Cardiac muscle cell (in vitro differentiated cells and primary cell): ENCODE measurements at regions not wholly inside any gene's neighbourhood (a gene's known extent, or its start where the extent isn't known, plus 50 kb on each side); places are given as distances from the start of the nearest gene placed in this dataset.

Experiments used
- DNase-seq, 2 donors: peaks; one replicate each; pipeline versions ENCODE4 v3.0.0 to v3.0.0-alpha.2; 2010 to 2017; ENCODE audit warnings: low read depth in 1 of 2, low spot score in 1 of 2
- H3K27ac ChIP-seq: fragments of 200-600 bp; sonication (generic); 2 replicates; pipeline ENCODE4 v1.5.1; 2016
- H3K27me3 ChIP-seq: fragments of 200-600 bp; sonication (generic); 2 replicates; pipeline ENCODE4 v1.6.0; 2016; ENCODE audit warnings: control low read depth
- H3K36me3 ChIP-seq: fragments of 200-600 bp; sonication (generic); 2 replicates; pipeline ENCODE4 v1.5.1; 2016; ENCODE audit warnings: control low read depth
- H3K4me1 ChIP-seq: fragments of 200-600 bp; sonication (generic); 2 replicates; pipeline ENCODE4 v1.8.1; 2017; ENCODE audit warnings: low read depth, mild to moderate bottlenecking, mixed run types
- H3K4me3 ChIP-seq: fragments of 200-600 bp; sonication (generic); 2 replicates; pipeline ENCODE4 v1.5.1; 2016; ENCODE audit warnings: mild to moderate bottlenecking
- H3K9me3 ChIP-seq: fragments of 200-600 bp; sonication (generic); 2 replicates; pipeline ENCODE4 v1.5.1; 2017; ENCODE audit warnings: low read depth, mild to moderate bottlenecking, control low read depth
- TF ChIP-seq, protein P1 (sequence below): IDR thresholded peaks from 2 replicates; pipeline ENCODE4 v1.5.1; 2012; ENCODE audit warnings: low read depth, mild to moderate bottlenecking, low read length

DNA sequence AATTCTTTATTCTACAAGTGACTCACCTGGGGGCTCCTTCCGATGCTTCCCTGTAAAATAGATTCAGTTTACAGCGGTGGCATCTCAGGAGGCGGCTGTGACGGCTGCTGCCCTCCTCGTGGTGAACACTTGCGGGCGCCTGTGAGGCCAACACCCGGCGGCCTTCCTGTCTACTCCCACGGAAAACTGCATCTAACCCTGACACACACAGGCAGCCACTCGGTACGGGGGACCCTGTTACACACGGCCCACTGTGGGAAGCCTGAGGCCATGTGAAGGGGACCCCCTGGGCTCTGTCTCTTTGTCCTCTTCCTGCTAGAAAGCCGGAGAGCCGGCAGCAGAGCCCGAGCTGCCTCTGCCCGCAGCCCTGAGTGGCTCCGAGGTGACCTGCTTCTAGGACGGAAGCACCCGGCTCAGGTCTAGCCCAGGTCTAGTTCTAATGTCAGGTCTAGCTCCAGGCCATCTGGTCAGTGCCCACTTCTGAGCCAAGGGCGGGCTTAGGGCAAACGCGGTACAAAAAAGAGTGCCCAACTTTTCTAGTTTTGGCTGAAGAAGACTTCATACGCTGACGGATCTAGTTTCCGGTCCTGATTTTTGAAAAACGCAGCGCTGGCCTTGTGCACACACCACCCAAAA, 159.4 kb downstream of the ENGASE start:
- H3K27ac ChIP-seq = no peak overlapping the region
- no peaks in the 10 kb centered on the region for H3K4me1 ChIP-seq
- TF ChIP-seq, protein P1, sequence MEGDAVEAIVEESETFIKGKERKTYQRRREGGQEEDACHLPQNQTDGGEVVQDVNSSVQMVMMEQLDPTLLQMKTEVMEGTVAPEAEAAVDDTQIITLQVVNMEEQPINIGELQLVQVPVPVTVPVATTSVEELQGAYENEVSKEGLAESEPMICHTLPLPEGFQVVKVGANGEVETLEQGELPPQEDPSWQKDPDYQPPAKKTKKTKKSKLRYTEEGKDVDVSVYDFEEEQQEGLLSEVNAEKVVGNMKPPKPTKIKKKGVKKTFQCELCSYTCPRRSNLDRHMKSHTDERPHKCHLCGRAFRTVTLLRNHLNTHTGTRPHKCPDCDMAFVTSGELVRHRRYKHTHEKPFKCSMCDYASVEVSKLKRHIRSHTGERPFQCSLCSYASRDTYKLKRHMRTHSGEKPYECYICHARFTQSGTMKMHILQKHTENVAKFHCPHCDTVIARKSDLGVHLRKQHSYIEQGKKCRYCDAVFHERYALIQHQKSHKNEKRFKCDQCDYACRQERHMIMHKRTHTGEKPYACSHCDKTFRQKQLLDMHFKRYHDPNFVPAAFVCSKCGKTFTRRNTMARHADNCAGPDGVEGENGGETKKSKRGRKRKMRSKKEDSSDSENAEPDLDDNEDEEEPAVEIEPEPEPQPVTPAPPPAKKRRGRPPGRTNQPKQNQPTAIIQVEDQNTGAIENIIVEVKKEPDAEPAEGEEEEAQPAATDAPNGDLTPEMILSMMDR = no peak
- no peaks in the 10 kb centered on the region for H3K36me3 ChIP-seq
- no peak for DNase-seq
- H3K9me3 ChIP-seq = no peaks in the 10 kb centered on the region
- no peaks in the 10 kb centered on the region for H3K27me3 ChIP-seq
- H3K4me3 ChIP-seq = no peak overlapping the region

DNA sequence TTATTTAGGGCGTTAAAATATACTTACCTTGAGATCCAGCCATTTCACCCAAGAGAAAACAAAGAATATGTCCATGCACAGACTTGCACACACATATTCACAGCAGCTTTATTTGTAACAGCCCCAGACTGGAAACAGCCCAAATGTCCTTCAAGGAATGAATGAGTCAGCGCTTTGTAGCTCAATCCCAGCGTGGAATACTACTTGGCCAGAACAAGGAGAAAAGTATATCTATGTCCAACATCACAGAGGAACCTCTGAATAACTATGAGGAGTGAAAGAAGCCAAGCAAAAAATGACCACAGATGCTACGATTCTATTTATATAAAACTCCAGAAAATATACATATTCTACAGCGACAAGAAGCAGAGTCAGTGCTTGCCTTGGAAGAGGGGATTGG, 158.3 kb downstream of the ENGASE start:
- no peaks in the 10 kb centered on the region for H3K9me3 ChIP-seq
- TF ChIP-seq, protein P1 = no peak
- H3K36me3 ChIP-seq = no peaks in the 10 kb centered on the region
- no peaks in the 10 kb centered on the region for H3K27me3 ChIP-seq
- H3K4me1 ChIP-seq = no peaks in the 10 kb centered on the region
- no peak overlapping the region for H3K27ac ChIP-seq
- no peak for DNase-seq
- no peak overlapping the region for H3K4me3 ChIP-seq

DNA sequence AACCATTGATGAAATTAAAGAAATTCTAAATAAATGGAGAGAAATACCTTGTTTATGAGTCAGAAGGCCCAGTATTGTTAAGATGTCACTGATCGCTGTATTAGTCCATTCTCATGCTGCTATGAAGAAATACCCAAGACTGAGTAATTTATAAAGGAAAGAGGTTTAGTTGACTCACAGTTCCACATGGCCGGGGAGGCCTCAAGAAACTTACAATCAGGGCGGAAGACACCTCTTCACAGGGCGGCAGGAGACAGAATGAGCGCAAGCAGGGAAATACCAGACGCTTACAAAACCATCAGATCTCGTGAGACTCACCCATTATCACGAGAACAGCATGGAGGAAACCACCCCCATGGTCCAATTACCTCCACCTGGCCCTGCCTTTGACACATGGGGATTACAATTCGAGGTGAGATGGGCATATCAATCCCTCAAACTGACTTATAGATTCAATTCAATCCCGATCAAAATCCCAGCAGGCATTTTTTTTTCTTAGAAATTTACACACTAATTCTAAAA, 157.2 kb downstream of the ENGASE start:
- DNase-seq = no peak
- Histone ChIP-seq H3K9me3 (no peaks in the 10 kb centered on the region), H3K27me3 (no peaks in the 10 kb centered on the region), H3K4me3 (no peak overlapping the region), H3K36me3 (no peaks in the 10 kb centered on the region), H3K4me1 (no peaks in the 10 kb centered on the region), H3K27ac (no peak overlapping the region)
- TF ChIP-seq, protein P1 = no peak

DNA sequence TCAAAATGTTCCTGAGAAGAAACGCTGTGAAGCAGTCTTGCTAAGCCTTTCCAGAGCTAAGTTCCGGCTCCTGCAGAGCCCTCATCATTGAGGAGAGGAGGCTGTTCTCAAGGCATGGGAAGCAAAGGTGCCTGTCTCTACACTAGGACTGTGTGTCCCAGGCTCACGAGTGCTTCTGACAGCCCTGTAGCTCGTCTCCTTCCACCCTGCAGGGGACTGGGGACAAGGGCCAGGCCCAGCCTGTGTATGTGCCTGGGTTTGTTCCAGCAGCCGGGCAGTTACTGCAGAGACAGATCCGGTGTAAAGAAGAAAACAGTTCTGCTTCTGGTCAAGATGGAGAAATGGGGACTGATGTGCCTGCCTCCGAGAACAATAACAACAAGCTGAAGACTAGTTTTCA, 156.0 kb downstream of the ENGASE start:
- no peak for DNase-seq
- Histone ChIP-seq H3K9me3 (no peaks in the 10 kb centered on the region), H3K36me3 (no peaks in the 10 kb centered on the region), H3K4me3 (no peak overlapping the region), H3K27ac (no peak overlapping the region), H3K4me1 (no peaks in the 10 kb centered on the region), H3K27me3 (no peaks in the 10 kb centered on the region)
- TF ChIP-seq, protein P1 = no peak

DNA sequence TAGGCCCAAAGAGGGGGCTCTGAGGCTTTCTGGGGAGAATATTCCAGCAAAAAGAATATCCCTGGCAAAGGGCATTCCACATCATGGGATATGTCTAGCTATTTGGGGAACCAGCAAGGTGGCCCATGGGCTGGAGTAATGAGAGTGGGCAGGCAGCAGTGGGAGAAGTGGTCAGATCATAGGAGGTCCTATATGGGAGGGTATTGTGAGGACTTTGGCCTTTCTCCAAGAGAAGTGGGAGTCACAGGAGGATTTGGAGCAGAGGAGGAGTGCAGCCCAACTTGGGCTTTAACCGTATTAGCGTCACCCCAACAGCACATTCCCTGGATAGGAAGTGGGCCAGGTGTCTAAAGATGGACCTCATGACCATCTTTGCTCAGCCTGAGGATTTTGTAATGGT, 151.4 kb downstream of the ENGASE start:
- Histone ChIP-seq H3K4me3 (no peak overlapping the region), H3K27ac (no peak overlapping the region), H3K9me3 (no peaks in the 10 kb centered on the region), H3K4me1 (no peaks in the 10 kb centered on the region), H3K27me3 (no peaks in the 10 kb centered on the region), H3K36me3 (no peaks in the 10 kb centered on the region)
- DNase-seq = no peak
- TF ChIP-seq, protein P1 = no peak

DNA sequence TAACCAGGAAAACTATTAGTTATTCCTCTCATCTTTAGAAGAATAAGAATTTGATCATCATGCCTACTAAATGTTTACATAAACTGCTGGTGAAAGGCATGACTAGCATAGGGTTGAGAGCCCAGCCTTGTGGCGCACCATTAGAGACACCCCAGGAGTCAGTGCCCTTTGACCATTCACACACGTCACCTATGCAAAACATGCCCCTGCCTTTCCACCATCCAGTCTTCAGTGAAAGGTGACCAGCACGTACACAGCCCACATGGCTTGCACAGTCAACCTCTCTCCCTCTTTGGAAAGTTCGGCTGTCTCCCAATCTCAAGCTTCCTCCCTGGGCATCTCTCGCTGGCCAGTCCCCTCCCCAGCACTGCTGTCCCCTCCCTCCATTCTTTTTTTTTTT, 150.3 kb downstream of the ENGASE start:
- Histone ChIP-seq H3K27me3 (peaks cover 2% of the 10 kb centered on the region), H3K36me3 (no peaks in the 10 kb centered on the region), H3K4me1 (no peaks in the 10 kb centered on the region), H3K27ac (no peak overlapping the region), H3K4me3 (no peak overlapping the region), H3K9me3 (no peaks in the 10 kb centered on the region)
- no peak for DNase-seq
- TF ChIP-seq, protein P1 = no peak
